HG03139 (cell line): ENCODE measurements at regions not wholly inside any gene's neighbourhood (a gene's known extent, or its start where the extent isn't known, plus 50 kb on each side); places are given as distances from the start of the nearest gene placed in this dataset.
"Not testable (repeated sequence)": the region's sequence is repeated elsewhere in the genome, so short reads cannot be mapped to it uniquely, and the experiment has no call there.

Source experiments
- ATAC-seq: cut with Tn5 transposase; IDR thresholded peaks from one replicate; pipeline ENCODE4 v1.9.1; 2021; ENCODE audit not compliant: unreplicated experiment

GRCh38 chr5:10921160-10921559 is 160.1 kb upstream of the DAP start:
- no peak for ATAC-seq

- no peak for ATAC-seq
Observed at GRCh38 chr5:10920400-10920799, 159.4 kb upstream of the DAP start.

- no peak for ATAC-seq
Observed at GRCh38 chr5:10914741-10915480, 153.9 kb upstream of the DAP start.

- ATAC-seq, result no peak
Observed at GRCh38 chr5:10913841-10914240, 152.8 kb upstream of the DAP start.

GRCh38 chr5:10913181-10913810 is 152.3 kb upstream of the DAP start:
- ATAC-seq, result no peak

GRCh38 chr5:10912435-10912834 is 151.4 kb upstream of the DAP start:
- ATAC-seq, result no peak

GRCh38 chr5:10910261-10910660 is 149.2 kb upstream of the DAP start:
- ATAC-seq, result no peak

- no peak for ATAC-seq
Observed at GRCh38 chr5:10904862-10905432, 143.9 kb upstream of the DAP start.

GRCh38 chr5:10903786-10904560 is 142.9 kb upstream of the DAP start:
- no peak for ATAC-seq

GRCh38 chr5:10902145-10902544 is 141.1 kb upstream of the DAP start:
- no peak for ATAC-seq

GRCh38 chr5:10898514-10898913 is 137.5 kb upstream of the DAP start:
- ATAC-seq, result no peak

GRCh38 chr5:10896016-10896415 is 135.0 kb upstream of the DAP start:
- no peak for ATAC-seq

- no peak for ATAC-seq
Observed at GRCh38 chr5:10894445-10895054, 133.5 kb upstream of the DAP start.

GRCh38 chr5:10892911-10893215 is 131.8 kb upstream of the DAP start:
- ATAC-seq, result no peak

- no peak for ATAC-seq
Observed at GRCh38 chr5:10892147-10892910, 131.3 kb upstream of the DAP start.

GRCh38 chr5:10891193-10891592 is 130.2 kb upstream of the DAP start:
- no peak for ATAC-seq

- ATAC-seq, result no peak
Observed at GRCh38 chr5:10886497-10886896, 125.5 kb upstream of the DAP start.

GRCh38 chr5:10885026-10885425 is 124.0 kb upstream of the DAP start:
- no peak for ATAC-seq

- ATAC-seq, result not testable (repeated sequence)
Observed at GRCh38 chr5:10883945-10884344, 122.9 kb upstream of the DAP start.

GRCh38 chr5:10880934-10881333 is 119.9 kb upstream of the DAP start:
- no peak for ATAC-seq

GRCh38 chr5:10876996-10877395 is 116.0 kb upstream of the DAP start:
- ATAC-seq, result not testable (repeated sequence)
